ENCODE measurements at regions not wholly inside any gene's neighbourhood (a gene's known extent, or its start where the extent isn't known, plus 50 kb on each side); places are given as distances from the start of the nearest gene placed in this dataset.

GRCh38 chr16:26491101-26491670 lies 575.5 kb upstream of the C16orf82 start:
- H3K4me1 ChIP-seq (ENCODE audit: insufficient read depth, low read length, severe bottlenecking) = no peaks in the 10 kb centered on the region
- TF ChIP-seq EZH2 (IDR thresholded peaks at IDR 0.05; ENCODE audit: borderline replicate concordance, low read length) = no peak
- TF ChIP-seq, protein P1, sequence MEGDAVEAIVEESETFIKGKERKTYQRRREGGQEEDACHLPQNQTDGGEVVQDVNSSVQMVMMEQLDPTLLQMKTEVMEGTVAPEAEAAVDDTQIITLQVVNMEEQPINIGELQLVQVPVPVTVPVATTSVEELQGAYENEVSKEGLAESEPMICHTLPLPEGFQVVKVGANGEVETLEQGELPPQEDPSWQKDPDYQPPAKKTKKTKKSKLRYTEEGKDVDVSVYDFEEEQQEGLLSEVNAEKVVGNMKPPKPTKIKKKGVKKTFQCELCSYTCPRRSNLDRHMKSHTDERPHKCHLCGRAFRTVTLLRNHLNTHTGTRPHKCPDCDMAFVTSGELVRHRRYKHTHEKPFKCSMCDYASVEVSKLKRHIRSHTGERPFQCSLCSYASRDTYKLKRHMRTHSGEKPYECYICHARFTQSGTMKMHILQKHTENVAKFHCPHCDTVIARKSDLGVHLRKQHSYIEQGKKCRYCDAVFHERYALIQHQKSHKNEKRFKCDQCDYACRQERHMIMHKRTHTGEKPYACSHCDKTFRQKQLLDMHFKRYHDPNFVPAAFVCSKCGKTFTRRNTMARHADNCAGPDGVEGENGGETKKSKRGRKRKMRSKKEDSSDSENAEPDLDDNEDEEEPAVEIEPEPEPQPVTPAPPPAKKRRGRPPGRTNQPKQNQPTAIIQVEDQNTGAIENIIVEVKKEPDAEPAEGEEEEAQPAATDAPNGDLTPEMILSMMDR (IDR thresholded peaks at IDR 0.05; ENCODE audit: low read length) = no peak
- H3K4me3 ChIP-seq (ENCODE audit: low read depth, low read length, poor library complexity, severe bottlenecking) = no peak overlapping the region
- H3F3A ChIP-seq (ENCODE audit: insufficient read depth, low read length) = no peaks in the 10 kb centered on the region
- H2AFZ ChIP-seq (ENCODE audit: low read length) = no peak overlapping the region
- no peaks in the 10 kb centered on the region for H3K79me2 ChIP-seq (ENCODE audit: insufficient read depth, low read length)
- H3K27me3 ChIP-seq (ENCODE audit: insufficient read depth, low read length) = no peaks in the 10 kb centered on the region
- no peak overlapping the region for H3K9ac ChIP-seq (ENCODE audit: low read length)
- no peaks in the 10 kb centered on the region for H3K36me3 ChIP-seq (ENCODE audit: insufficient read depth, low read length)
- no peaks in the 10 kb centered on the region for H3K9me2 ChIP-seq (ENCODE audit: low read depth, low read length)
- H4K20me1 ChIP-seq (ENCODE audit: insufficient read depth, low read length) = no peaks in the 10 kb centered on the region
- no peak overlapping the region for H3K4me2 ChIP-seq (ENCODE audit: low read length)
- no peaks in the 10 kb centered on the region for H3K9me3 ChIP-seq (ENCODE audit: low read length)
- no peak overlapping the region for H3K27ac ChIP-seq (ENCODE audit: low read depth, low read length, poor library complexity, severe bottlenecking)

GRCh38 chr16:26491962-26492361 lies 574.8 kb upstream of the C16orf82 start:
- H3K9ac ChIP-seq (ENCODE audit: low read length) = no peak overlapping the region
- no peaks in the 10 kb centered on the region for H3K9me2 ChIP-seq (ENCODE audit: low read depth, low read length)
- H3K4me1 ChIP-seq (ENCODE audit: insufficient read depth, low read length, severe bottlenecking) = no peaks in the 10 kb centered on the region
- no peak overlapping the region for H3K4me2 ChIP-seq (ENCODE audit: low read length)
- no peaks in the 10 kb centered on the region for H3K27me3 ChIP-seq (ENCODE audit: insufficient read depth, low read length)
- no peaks in the 10 kb centered on the region for H3K36me3 ChIP-seq (ENCODE audit: insufficient read depth, low read length)
- no peaks in the 10 kb centered on the region for H3F3A ChIP-seq (ENCODE audit: insufficient read depth, low read length)
- no peak overlapping the region for H3K27ac ChIP-seq (ENCODE audit: low read depth, low read length, poor library complexity, severe bottlenecking)
- H3K79me2 ChIP-seq (ENCODE audit: insufficient read depth, low read length) = no peaks in the 10 kb centered on the region
- no peak overlapping the region for H3K4me3 ChIP-seq (ENCODE audit: low read depth, low read length, poor library complexity, severe bottlenecking)
- H3K9me3 ChIP-seq (ENCODE audit: low read length) = no peaks in the 10 kb centered on the region
- TF ChIP-seq EZH2 (IDR thresholded peaks at IDR 0.05; ENCODE audit: borderline replicate concordance, low read length) = no peak
- TF ChIP-seq, protein P1 (IDR thresholded peaks at IDR 0.05; ENCODE audit: low read length) = no peak
- H2AFZ ChIP-seq (ENCODE audit: low read length) = no peak overlapping the region
- H4K20me1 ChIP-seq (ENCODE audit: insufficient read depth, low read length) = no peaks in the 10 kb centered on the region

- H3K36me3 ChIP-seq (ENCODE audit: insufficient read depth, low read length) = no peaks in the 10 kb centered on the region
- H4K20me1 ChIP-seq (ENCODE audit: insufficient read depth, low read length) = no peaks in the 10 kb centered on the region
- no peak overlapping the region for H3K4me2 ChIP-seq (ENCODE audit: low read length)
- no peaks in the 10 kb centered on the region for H3F3A ChIP-seq (ENCODE audit: insufficient read depth, low read length)
- no peak for TF ChIP-seq EZH2 (IDR thresholded peaks at IDR 0.05; ENCODE audit: borderline replicate concordance, low read length)
- TF ChIP-seq, protein P1 (IDR thresholded peaks at IDR 0.05; ENCODE audit: low read length) = no peak
- no peaks in the 10 kb centered on the region for H3K27me3 ChIP-seq (ENCODE audit: insufficient read depth, low read length)
- no peak overlapping the region for H3K4me3 ChIP-seq (ENCODE audit: low read depth, low read length, poor library complexity, severe bottlenecking)
- no peaks in the 10 kb centered on the region for H3K4me1 ChIP-seq (ENCODE audit: insufficient read depth, low read length, severe bottlenecking)
- no peak overlapping the region for H3K9ac ChIP-seq (ENCODE audit: low read length)
- H3K9me2 ChIP-seq (ENCODE audit: low read depth, low read length) = no peaks in the 10 kb centered on the region
- H3K79me2 ChIP-seq (ENCODE audit: insufficient read depth, low read length) = no peaks in the 10 kb centered on the region
- H2AFZ ChIP-seq (ENCODE audit: low read length) = no peak overlapping the region
- H3K27ac ChIP-seq (ENCODE audit: low read depth, low read length, poor library complexity, severe bottlenecking) = no peak overlapping the region
- H3K9me3 ChIP-seq (ENCODE audit: low read length) = no peaks in the 10 kb centered on the region
Measured at GRCh38 chr16:26493751-26494150, 573.0 kb upstream of the C16orf82 start.
